Activated CD4-positive, alpha-beta T cell treated with anti-CD3 and anti-CD28 coated beads for 36 hours (primary cell): ENCODE measurements at regions not wholly inside any gene's neighbourhood (a gene's known extent, or its start where the extent isn't known, plus 50 kb on each side); places are given as distances from the start of the nearest gene placed in this dataset.
"Not testable (repeated sequence)": the region's sequence is repeated elsewhere in the genome, so short reads cannot be mapped to it uniquely, and the experiment has no call there.

Source experiments
- ATAC-seq: fragments of 200-7000 bp; cut with Tn5 transposase; one replicate; pipeline ENCODE4 v1.10.0; 2021; ENCODE audit warnings: mild to moderate bottlenecking, moderate library complexity
- CTCF ChIA-PET: fragments of 350-600 bp; sonication (Branson Sonifier 250); formaldehyde crosslinking; loops from one replicate; lab custom pipeline; 2021; ENCODE audit warnings: antibody characterized with exemption; lab: Charles Lee
- POLR2A ChIA-PET: fragments of 350-600 bp; sonication (Branson Sonifier 250); formaldehyde crosslinking; loops from one replicate; lab custom pipeline; 2021; ENCODE audit warnings: antibody characterized with exemption, inconsistent platforms; lab: Charles Lee
- DNase-seq: peaks from one replicate; pipeline ENCODE4 v3.0.0-alpha.2; 2020
- H3K27ac Mint-ChIP-seq: one replicate; pipeline ENCODE4 v1.8.0; 2021; ENCODE audit warnings: mixed read lengths
- H3K27me3 Mint-ChIP-seq: one replicate; pipeline ENCODE4 v1.8.0; 2021; ENCODE audit warnings: mixed read lengths
- H3K36me3 Mint-ChIP-seq: one replicate; pipeline ENCODE4 v1.8.0; 2021; ENCODE audit warnings: low read depth, mixed read lengths
- H3K4me1 Mint-ChIP-seq: one replicate; pipeline ENCODE4 v1.8.0; 2021; ENCODE audit warnings: mixed read lengths
- H3K4me3 Mint-ChIP-seq: one replicate; pipeline ENCODE4 v1.8.0; 2021; ENCODE audit warnings: mild to moderate bottlenecking, moderate library complexity, mixed read lengths
- H3K9me3 Mint-ChIP-seq: one replicate; pipeline ENCODE4 v1.8.0; 2021; ENCODE audit warnings: low read depth, mixed read lengths
- intact Hi-C, 2 experiments: fragments of 100-400 bp; cut with DNase I in 1 of 2; cut with micrococcal nuclease in 1 of 2; formaldehyde crosslinking; loops; one replicate each; pipeline versions ENCODE4 v1.14.2 to v1.15.1; 2022 to 2024; cut with DNase I, micrococcal nuclease

- POLR2A ChIA-PET, H3K4me1 Mint-ChIP-seq, H3K27me3 Mint-ChIP-seq, DNase-seq, H3K27ac Mint-ChIP-seq, intact Hi-C loops, H3K4me3 Mint-ChIP-seq, H3K9me3 Mint-ChIP-seq, CTCF ChIA-PET, H3K36me3 Mint-ChIP-seq, ATAC-seq: not testable (repeated sequence)
These were observed 299.3 kb upstream of the WSB1 start for GRCh38 chr17:26994648-26995047.

GRCh38 chr17:26996146-26996916 is 297.6 kb upstream of the WSB1 start:
- ATAC-seq: peak; percentile 30
- H3K27me3 Mint-ChIP-seq, H3K9me3 Mint-ChIP-seq, CTCF ChIA-PET, DNase-seq, H3K4me1 Mint-ChIP-seq, H3K4me3 Mint-ChIP-seq, H3K36me3 Mint-ChIP-seq, H3K27ac Mint-ChIP-seq, POLR2A ChIA-PET, intact Hi-C loops: not testable (repeated sequence)

GRCh38 chr17:27007734-27008531 is 286.0 kb upstream of the WSB1 start:
- POLR2A ChIA-PET, intact Hi-C loops: not testable (repeated sequence)

GRCh38 chr17:27009087-27009486 is 284.8 kb upstream of the WSB1 start:
- DNase-seq (no peak), ATAC-seq (no peak)
- no peak overlapping the region for H3K4me3 Mint-ChIP-seq
- ChIA-PET CTCF (no interaction called here), POLR2A (no interaction called here)
- peaks cover 2% of the 10 kb centered on the region for H3K9me3 Mint-ChIP-seq
- intact Hi-C loops: no loop called here
- H3K36me3 Mint-ChIP-seq: no peaks in the 10 kb centered on the region
- peaks cover 3% of the 10 kb centered on the region for H3K27me3 Mint-ChIP-seq
- no peaks in the 10 kb centered on the region for H3K4me1 Mint-ChIP-seq
- H3K27ac Mint-ChIP-seq: no peak overlapping the region

More at GRCh38 chr17:27007734-27008531, 286.0 kb upstream of the WSB1 start:
- CTCF ChIA-PET, H3K4me1 Mint-ChIP-seq, ATAC-seq, H3K27ac Mint-ChIP-seq, H3K9me3 Mint-ChIP-seq, H3K36me3 Mint-ChIP-seq, H3K4me3 Mint-ChIP-seq, DNase-seq, H3K27me3 Mint-ChIP-seq: not testable (repeated sequence)

- H3K9me3 Mint-ChIP-seq, intact Hi-C loops, DNase-seq, H3K27ac Mint-ChIP-seq, H3K4me1 Mint-ChIP-seq, ATAC-seq, CTCF ChIA-PET, H3K27me3 Mint-ChIP-seq, POLR2A ChIA-PET, H3K36me3 Mint-ChIP-seq, H3K4me3 Mint-ChIP-seq: not testable (repeated sequence)
These were observed 283.8 kb upstream of the WSB1 start for GRCh38 chr17:27010138-27010537.

- H3K36me3 Mint-ChIP-seq, CTCF ChIA-PET, H3K4me3 Mint-ChIP-seq, ATAC-seq, DNase-seq, intact Hi-C loops, H3K4me1 Mint-ChIP-seq, POLR2A ChIA-PET, H3K9me3 Mint-ChIP-seq, H3K27me3 Mint-ChIP-seq, H3K27ac Mint-ChIP-seq: not testable (repeated sequence)
These were observed 263.4 kb upstream of the WSB1 start for GRCh38 chr17:27030552-27030951.

GRCh38 chr17:27038676-27039075 is 255.2 kb upstream of the WSB1 start:
- no peaks in the 10 kb centered on the region for H3K4me1 Mint-ChIP-seq
- H3K36me3 Mint-ChIP-seq: no peaks in the 10 kb centered on the region
- DNase-seq (peak; percentile 5), ATAC-seq (no peak)
- H3K27me3 Mint-ChIP-seq: no peaks in the 10 kb centered on the region
- intact Hi-C loops: no loop called here
- H3K4me3 Mint-ChIP-seq: no peak overlapping the region
- CTCF ChIA-PET: no interaction called here
- POLR2A ChIA-PET: no interaction called here
- no peaks in the 10 kb centered on the region for H3K9me3 Mint-ChIP-seq
- no peak overlapping the region for H3K27ac Mint-ChIP-seq

- H3K27me3 Mint-ChIP-seq, H3K9me3 Mint-ChIP-seq, H3K4me1 Mint-ChIP-seq, POLR2A ChIA-PET, H3K4me3 Mint-ChIP-seq, DNase-seq, CTCF ChIA-PET, H3K36me3 Mint-ChIP-seq, ATAC-seq, intact Hi-C loops, H3K27ac Mint-ChIP-seq: not testable (repeated sequence)
These were observed 248.9 kb upstream of the WSB1 start for GRCh38 chr17:27045039-27045438.

- CTCF ChIA-PET: no interaction called here
- DNase-seq: peak; percentile 42
- Mint-ChIP-seq H3K4me3 (no peak overlapping the region), H3K36me3 (no peaks in the 10 kb centered on the region), H3K9me3 (peaks cover 3% of the 10 kb centered on the region), H3K27me3 (peaks cover 3% of the 10 kb centered on the region), H3K4me1 (no peaks in the 10 kb centered on the region), H3K27ac (no peak overlapping the region)
- intact Hi-C loops: no loop called here
- POLR2A ChIA-PET: no interaction called here
- ATAC-seq: peak; percentile 70
These were observed 244.7 kb upstream of the WSB1 start for GRCh38 chr17:27049104-27049784.

- H3K36me3 Mint-ChIP-seq: no peaks in the 10 kb centered on the region
- ATAC-seq: no peak
- no peak overlapping the region for H3K27ac Mint-ChIP-seq
- CTCF ChIA-PET: no interaction called here
- H3K4me1 Mint-ChIP-seq: no peaks in the 10 kb centered on the region
- POLR2A ChIA-PET: no interaction called here
- H3K9me3 Mint-ChIP-seq: no peaks in the 10 kb centered on the region
- no peak for DNase-seq
- H3K4me3 Mint-ChIP-seq: no peak overlapping the region
- intact Hi-C loops: loop anchor here in 1 of 2 experiments (10.0 kb wide), 1 partner anchor 49 kb away; no protein-coding TSS in a partner anchor
- peaks cover 6% of the 10 kb centered on the region for H3K27me3 Mint-ChIP-seq
These were observed 228.3 kb upstream of the WSB1 start for GRCh38 chr17:27065588-27065987.

- no peak for DNase-seq
- Mint-ChIP-seq H3K4me3 (no peak overlapping the region), H3K9me3 (no peaks in the 10 kb centered on the region), H3K36me3 (no peaks in the 10 kb centered on the region), H3K27ac (no peak overlapping the region), H3K27me3 (peaks cover 6% of the 10 kb centered on the region), H3K4me1 (no peaks in the 10 kb centered on the region)
- no peak for ATAC-seq
- intact Hi-C loops: loop anchor here in 1 of 2 experiments (10.0 kb wide), 1 partner anchor 48 kb away; no protein-coding TSS in a partner anchor
- ChIA-PET CTCF (no interaction called here), POLR2A (no interaction called here)
These were observed 227.6 kb upstream of the WSB1 start for GRCh38 chr17:27066315-27066714.
